Vagina (tissue), 2 donors: ENCODE measurements at regions not wholly inside any gene's neighbourhood (a gene's known extent, or its start where the extent isn't known, plus 50 kb on each side); places are given as distances from the start of the nearest gene placed in this dataset.
"Not testable (repeated sequence)": the region's sequence is repeated elsewhere in the genome, so short reads cannot be mapped to it uniquely, and the experiment has no call there.

Experiments used
- DNase-seq, 2 donors: peaks; one replicate each; pipeline ENCODE4 v3.0.0-alpha.2; 2017; ENCODE audit errors: extremely low spot score in 2 of 2
- H3K27ac ChIP-seq: fragments of 200-600 bp; sonication (generic); one replicate; pipeline ENCODE4 v1.5.1; 2019
- H3K27me3 ChIP-seq: fragments of 200-600 bp; sonication (generic); one replicate; pipeline ENCODE4 v1.5.1; 2019
- H3K36me3 ChIP-seq, 2 donors: fragments of 200-600 bp; sonication (generic); one replicate each; pipeline ENCODE4 v1.5.1; 2017 to 2019
- H3K4me1 ChIP-seq: fragments of 200-600 bp; sonication (generic); one replicate; pipeline ENCODE4 v1.5.1; 2019
- H3K4me3 ChIP-seq, 2 donors: fragments of 200-600 bp; sonication (generic); 1 replicate in 1 of 2; 2 replicates in 1 of 2; pipeline ENCODE4 v1.5.1; 2016 to 2019
- H3K9me3 ChIP-seq: fragments of 200-600 bp; sonication (generic); one replicate; pipeline ENCODE4 v1.5.1; 2019
- POLR2A ChIP-seq, 2 donors: fragments of 450-650 bp; IDR thresholded peaks; one replicate each; pipeline ENCODE4 v1.6.1; 2017; ENCODE audit warnings: antibody characterized with exemption in 2 of 2, mild to moderate bottlenecking in 2 of 2, moderate library complexity in 2 of 2
- POLR2AphosphoS5 ChIP-seq, 2 donors: sonication (generic); formaldehyde crosslinking; IDR thresholded peaks; one replicate each; pipeline ENCODE4 v1.9.0; 2017; ENCODE audit warnings: antibody characterized with exemption in 2 of 2, mild to moderate bottlenecking in 2 of 2, low read depth in 1 of 2; ENCODE audit not compliant: insufficient read depth in 1 of 2
- intact Hi-C: fragments of 100-400 bp; cut with DNase I; formaldehyde crosslinking; loops from one replicate; pipeline ENCODE4 v1.15.1; 2023
- TF ChIP-seq, protein P1 (sequence below), 3 experiments: fragments of 450-650 bp in 2 of 3; fragments of 200-600 bp in 1 of 3; sonication (generic) in 1 of 3; IDR thresholded peaks; one replicate each; pipeline ENCODE4 v1.5.1; 2017 to 2019; ENCODE audit warnings: antibody characterized with exemption in 3 of 3, mild to moderate bottlenecking in 2 of 3, moderate library complexity in 2 of 3

GRCh38 chr13:64568748-64569147 is 2661.4 kb downstream of the PCDH9 start:
- Histone ChIP-seq H3K4me1 (no peaks in the 10 kb centered on the region), H3K4me3 (no peak overlapping the region), H3K27ac (no peak overlapping the region), H3K9me3 (no peaks in the 10 kb centered on the region), H3K36me3 (no peaks in the 10 kb centered on the region), H3K27me3 (no peaks in the 10 kb centered on the region)
- DNase-seq, result no peak
- intact Hi-C loops, result no loop called here
- TF ChIP-seq POLR2A (IDR thresholded peaks at IDR 0.05), result no peak
- TF ChIP-seq POLR2AphosphoS5 (IDR thresholded peaks at IDR 0.05; ENCODE audit: insufficient read depth in 1 of 2, low read depth in 1 of 2), result no peak

DNA sequence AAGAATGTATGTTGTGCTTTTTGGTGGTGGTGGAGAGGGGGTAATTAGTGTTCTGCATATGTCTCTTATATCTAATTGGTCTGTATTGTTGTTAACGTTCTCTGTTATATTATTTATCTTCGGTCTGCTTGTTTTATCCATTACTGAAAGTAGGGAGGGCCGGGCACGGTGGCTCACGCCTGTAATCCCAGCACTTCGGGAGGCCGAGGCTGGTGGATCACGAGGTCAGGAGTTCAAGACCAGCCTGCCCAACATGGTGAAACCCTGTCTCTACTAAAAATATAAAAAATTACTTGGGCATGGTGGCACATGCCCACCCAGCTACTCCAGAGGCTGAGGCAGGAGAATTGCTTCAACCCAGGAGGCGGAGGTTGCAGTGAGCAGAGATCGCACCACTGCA is 2672.1 kb downstream of the PCDH9 start:
- H3K9me3 ChIP-seq, H3K4me1 ChIP-seq, H3K36me3 ChIP-seq, H3K27me3 ChIP-seq, H3K27ac ChIP-seq, H3K4me3 ChIP-seq, intact Hi-C loops, DNase-seq: not testable (repeated sequence)

- Histone ChIP-seq H3K4me3 (no peak overlapping the region), H3K4me1 (no peaks in the 10 kb centered on the region), H3K27me3 (no peaks in the 10 kb centered on the region), H3K36me3 (no peaks in the 10 kb centered on the region), H3K9me3 (no peaks in the 10 kb centered on the region), H3K27ac (no peak overlapping the region)
- TF ChIP-seq POLR2AphosphoS5 (IDR thresholded peaks at IDR 0.05; ENCODE audit: insufficient read depth in 1 of 2, low read depth in 1 of 2), result no peak
- TF ChIP-seq, protein P1, sequence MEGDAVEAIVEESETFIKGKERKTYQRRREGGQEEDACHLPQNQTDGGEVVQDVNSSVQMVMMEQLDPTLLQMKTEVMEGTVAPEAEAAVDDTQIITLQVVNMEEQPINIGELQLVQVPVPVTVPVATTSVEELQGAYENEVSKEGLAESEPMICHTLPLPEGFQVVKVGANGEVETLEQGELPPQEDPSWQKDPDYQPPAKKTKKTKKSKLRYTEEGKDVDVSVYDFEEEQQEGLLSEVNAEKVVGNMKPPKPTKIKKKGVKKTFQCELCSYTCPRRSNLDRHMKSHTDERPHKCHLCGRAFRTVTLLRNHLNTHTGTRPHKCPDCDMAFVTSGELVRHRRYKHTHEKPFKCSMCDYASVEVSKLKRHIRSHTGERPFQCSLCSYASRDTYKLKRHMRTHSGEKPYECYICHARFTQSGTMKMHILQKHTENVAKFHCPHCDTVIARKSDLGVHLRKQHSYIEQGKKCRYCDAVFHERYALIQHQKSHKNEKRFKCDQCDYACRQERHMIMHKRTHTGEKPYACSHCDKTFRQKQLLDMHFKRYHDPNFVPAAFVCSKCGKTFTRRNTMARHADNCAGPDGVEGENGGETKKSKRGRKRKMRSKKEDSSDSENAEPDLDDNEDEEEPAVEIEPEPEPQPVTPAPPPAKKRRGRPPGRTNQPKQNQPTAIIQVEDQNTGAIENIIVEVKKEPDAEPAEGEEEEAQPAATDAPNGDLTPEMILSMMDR (IDR thresholded peaks at IDR 0.05), result no peak
- TF ChIP-seq POLR2A (IDR thresholded peaks at IDR 0.05), result no peak
- intact Hi-C loops, result no loop called here
- no peak for DNase-seq
These were observed 2673.8 kb downstream of the PCDH9 start for GRCh38 chr13:64556376-64556775.

DNA sequence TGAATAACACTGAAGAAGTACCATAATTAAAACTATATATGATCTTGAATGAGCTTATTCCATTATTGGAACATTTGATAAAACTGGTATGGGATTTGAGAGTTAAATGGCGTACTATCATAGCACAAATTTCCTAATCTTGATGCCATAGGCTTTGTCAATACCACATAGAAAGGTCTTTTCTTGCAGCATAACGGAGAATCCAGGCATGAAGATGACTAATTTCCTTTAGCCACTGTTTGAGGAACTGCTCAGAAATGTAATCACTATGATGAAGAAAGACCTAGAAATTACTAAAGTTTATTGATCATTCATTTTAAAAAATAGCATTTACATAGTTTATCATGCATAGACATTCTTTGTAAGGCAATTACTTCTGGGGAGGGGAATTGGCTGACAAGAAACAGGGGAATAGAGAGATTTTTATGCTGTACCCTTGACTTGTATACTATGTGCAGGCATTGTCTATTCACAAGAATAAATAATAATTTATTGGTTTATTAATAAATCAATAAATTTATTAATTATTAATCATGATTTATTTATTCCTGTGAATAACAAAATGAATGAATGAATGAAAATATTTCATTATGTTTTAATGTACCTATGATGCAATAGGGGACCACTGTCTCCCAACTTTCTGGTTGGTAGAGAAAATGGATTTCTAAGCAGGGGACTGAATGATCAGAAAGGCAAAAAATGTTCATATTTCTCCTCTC is 2676.6 kb downstream of the PCDH9 start:
- no peak for DNase-seq
- Histone ChIP-seq H3K27me3 (no peaks in the 10 kb centered on the region), H3K36me3 (no peaks in the 10 kb centered on the region), H3K4me1 (no peaks in the 10 kb centered on the region), H3K4me3 (no peak overlapping the region), H3K27ac (no peak overlapping the region), H3K9me3 (no peaks in the 10 kb centered on the region)
- intact Hi-C loops, result no loop called here
- TF ChIP-seq POLR2A (IDR thresholded peaks at IDR 0.05) (no peak), POLR2AphosphoS5 (IDR thresholded peaks at IDR 0.05; ENCODE audit: insufficient read depth in 1 of 2, low read depth in 1 of 2) (no peak)
- TF ChIP-seq, protein P1 (IDR thresholded peaks at IDR 0.05), result no peak

DNA sequence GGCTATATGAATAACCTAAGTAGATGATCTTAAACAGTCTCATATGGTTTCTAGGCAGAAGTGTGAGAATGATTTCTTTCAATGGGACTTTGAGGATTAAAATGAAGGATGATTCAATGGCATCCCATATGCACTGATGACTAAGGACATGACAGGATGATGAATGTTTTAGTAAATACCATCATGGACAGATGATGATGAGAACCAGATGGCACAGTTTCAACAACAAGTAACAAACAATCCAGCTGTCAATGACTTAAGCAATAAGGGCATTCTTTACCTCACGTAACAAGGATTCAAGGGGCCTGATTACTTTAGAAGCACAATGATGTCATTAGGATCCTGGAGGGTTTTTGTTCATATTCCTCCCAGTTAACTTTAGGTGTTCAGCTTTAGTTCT is 2678.4 kb downstream of the PCDH9 start:
- no peaks in the 10 kb centered on the region for H3K9me3 ChIP-seq
- H3K27ac ChIP-seq, result no peak overlapping the region
- no peaks in the 10 kb centered on the region for H3K27me3 ChIP-seq
- no peak overlapping the region for H3K4me3 ChIP-seq
- H3K4me1 ChIP-seq, result no peaks in the 10 kb centered on the region
- H3K36me3 ChIP-seq, result no peaks in the 10 kb centered on the region
- TF ChIP-seq, protein P1 (IDR thresholded peaks at IDR 0.05), result no peak
- TF ChIP-seq POLR2AphosphoS5 (IDR thresholded peaks at IDR 0.05; ENCODE audit: insufficient read depth in 1 of 2, low read depth in 1 of 2), result no peak
- no peak for TF ChIP-seq POLR2A (IDR thresholded peaks at IDR 0.05)
- intact Hi-C loops, result no loop called here
- DNase-seq, result no peak

- Histone ChIP-seq H3K36me3 (no peaks in the 10 kb centered on the region), H3K4me1 (no peaks in the 10 kb centered on the region), H3K9me3 (no peaks in the 10 kb centered on the region), H3K4me3 (no peak overlapping the region), H3K27me3 (no peaks in the 10 kb centered on the region), H3K27ac (no peak overlapping the region)
- no peak for DNase-seq
- TF ChIP-seq, protein P1 (IDR thresholded peaks at IDR 0.05), result no peak
- TF ChIP-seq POLR2A (IDR thresholded peaks at IDR 0.05), result no peak
- no peak for TF ChIP-seq POLR2AphosphoS5 (IDR thresholded peaks at IDR 0.05; ENCODE audit: insufficient read depth in 1 of 2, low read depth in 1 of 2)
- intact Hi-C loops, result no loop called here
These were observed 2683.8 kb downstream of the PCDH9 start for GRCh38 chr13:64546371-64546770.
